Fibroblast of mammary gland (primary cell): ENCODE measurements at regions not wholly inside any gene's neighbourhood (a gene's known extent, or its start where the extent isn't known, plus 50 kb on each side); places are given as distances from the start of the nearest gene placed in this dataset.

Experiments
- DNase-seq: peaks from one replicate; pipeline ENCODE4 v3.0.0-alpha.2; 2010; ENCODE audit warnings: low read depth
- H3K4me3 ChIP-seq: 2 replicates; pipeline ENCODE4 v1.5.1; 2011; ENCODE audit warnings: low read depth, mild to moderate bottlenecking, low read length, moderate library complexity; ENCODE audit not compliant: control insufficient read depth
- TF ChIP-seq, protein P1 (sequence below): conservative IDR thresholded peaks from 2 replicates; pipeline ENCODE4 v1.5.1; 2011; ENCODE audit warnings: low read depth, low read length, inconsistent platforms; ENCODE audit not compliant: control insufficient read depth, insufficient read depth

DNA sequence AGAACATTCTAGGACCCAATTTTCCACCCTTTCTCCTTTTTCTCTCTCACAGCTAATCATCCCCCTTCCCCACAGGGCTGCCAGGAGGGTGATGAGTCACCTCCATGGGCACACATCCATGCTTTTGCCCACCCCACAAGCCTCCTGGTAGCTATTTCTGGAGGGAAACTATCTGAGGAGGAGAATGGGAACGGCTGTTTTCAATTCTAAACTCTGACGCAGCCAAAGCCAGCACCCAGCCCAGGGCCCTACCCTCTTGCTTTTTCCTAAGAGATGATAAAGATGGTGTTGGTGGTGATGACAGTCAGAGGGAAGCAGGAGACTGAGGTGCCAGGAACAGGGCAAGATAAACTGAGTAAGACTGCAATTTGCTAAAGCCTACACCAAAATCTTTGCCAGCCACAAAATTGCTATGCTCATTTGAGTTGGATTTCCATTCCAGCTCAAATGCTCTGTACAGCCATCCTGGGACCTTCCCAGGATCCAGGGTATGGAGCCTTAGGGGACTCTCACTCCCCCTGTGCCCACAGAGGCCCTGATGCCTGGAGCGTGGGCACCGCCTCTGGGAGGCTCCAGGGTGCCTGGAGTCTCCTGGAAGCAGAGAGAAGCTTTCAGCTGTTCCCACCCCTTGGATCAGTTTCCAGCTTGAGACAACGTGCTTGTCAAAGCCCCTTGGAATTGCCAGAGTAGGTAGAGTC, 62.0 kb upstream of the FZD7 start:
- DNase-seq = peak; percentile 61
- no peak overlapping the region for H3K4me3 ChIP-seq
- TF ChIP-seq, protein P1, sequence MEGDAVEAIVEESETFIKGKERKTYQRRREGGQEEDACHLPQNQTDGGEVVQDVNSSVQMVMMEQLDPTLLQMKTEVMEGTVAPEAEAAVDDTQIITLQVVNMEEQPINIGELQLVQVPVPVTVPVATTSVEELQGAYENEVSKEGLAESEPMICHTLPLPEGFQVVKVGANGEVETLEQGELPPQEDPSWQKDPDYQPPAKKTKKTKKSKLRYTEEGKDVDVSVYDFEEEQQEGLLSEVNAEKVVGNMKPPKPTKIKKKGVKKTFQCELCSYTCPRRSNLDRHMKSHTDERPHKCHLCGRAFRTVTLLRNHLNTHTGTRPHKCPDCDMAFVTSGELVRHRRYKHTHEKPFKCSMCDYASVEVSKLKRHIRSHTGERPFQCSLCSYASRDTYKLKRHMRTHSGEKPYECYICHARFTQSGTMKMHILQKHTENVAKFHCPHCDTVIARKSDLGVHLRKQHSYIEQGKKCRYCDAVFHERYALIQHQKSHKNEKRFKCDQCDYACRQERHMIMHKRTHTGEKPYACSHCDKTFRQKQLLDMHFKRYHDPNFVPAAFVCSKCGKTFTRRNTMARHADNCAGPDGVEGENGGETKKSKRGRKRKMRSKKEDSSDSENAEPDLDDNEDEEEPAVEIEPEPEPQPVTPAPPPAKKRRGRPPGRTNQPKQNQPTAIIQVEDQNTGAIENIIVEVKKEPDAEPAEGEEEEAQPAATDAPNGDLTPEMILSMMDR = no peak

DNA sequence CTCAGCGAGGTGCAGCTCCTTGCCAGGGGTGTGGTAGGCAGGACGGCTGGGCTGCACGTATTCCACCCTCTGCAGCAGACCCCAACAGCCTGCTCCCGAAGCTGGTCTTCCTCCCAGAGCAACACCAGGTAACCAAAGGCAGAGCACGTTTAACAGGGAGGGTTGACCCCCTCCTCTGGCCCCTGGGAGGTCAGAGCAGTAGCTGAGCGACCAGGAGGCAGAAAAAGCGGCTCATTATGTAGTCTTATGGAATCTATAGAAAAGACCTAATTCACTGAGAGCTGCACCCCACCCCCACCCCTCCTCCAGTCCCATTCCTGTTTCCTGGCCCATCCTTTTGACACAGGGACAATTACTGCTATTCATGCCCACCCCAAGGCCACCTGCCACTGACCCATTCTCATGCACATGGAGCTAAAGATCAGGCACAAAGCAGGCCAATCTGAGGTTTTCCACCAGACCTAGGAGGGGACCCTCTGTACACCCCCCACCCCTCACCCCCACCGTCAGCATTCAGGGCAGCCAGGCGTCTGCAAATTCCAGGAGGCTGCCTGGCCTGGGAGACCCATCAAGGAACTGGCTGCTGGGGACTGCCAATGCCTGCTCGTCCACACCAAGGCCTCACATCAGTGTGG, 60.9 kb upstream of the FZD7 start:
- no peak for DNase-seq
- H3K4me3 ChIP-seq = no peak overlapping the region
- TF ChIP-seq, protein P1 = no peak

- TF ChIP-seq, protein P1 = no peak
- DNase-seq = no peak
- H3K4me3 ChIP-seq = no peak overlapping the region
Measured at GRCh38 chr2:201973305-201973928, 60.2 kb upstream of the FZD7 start.

DNA sequence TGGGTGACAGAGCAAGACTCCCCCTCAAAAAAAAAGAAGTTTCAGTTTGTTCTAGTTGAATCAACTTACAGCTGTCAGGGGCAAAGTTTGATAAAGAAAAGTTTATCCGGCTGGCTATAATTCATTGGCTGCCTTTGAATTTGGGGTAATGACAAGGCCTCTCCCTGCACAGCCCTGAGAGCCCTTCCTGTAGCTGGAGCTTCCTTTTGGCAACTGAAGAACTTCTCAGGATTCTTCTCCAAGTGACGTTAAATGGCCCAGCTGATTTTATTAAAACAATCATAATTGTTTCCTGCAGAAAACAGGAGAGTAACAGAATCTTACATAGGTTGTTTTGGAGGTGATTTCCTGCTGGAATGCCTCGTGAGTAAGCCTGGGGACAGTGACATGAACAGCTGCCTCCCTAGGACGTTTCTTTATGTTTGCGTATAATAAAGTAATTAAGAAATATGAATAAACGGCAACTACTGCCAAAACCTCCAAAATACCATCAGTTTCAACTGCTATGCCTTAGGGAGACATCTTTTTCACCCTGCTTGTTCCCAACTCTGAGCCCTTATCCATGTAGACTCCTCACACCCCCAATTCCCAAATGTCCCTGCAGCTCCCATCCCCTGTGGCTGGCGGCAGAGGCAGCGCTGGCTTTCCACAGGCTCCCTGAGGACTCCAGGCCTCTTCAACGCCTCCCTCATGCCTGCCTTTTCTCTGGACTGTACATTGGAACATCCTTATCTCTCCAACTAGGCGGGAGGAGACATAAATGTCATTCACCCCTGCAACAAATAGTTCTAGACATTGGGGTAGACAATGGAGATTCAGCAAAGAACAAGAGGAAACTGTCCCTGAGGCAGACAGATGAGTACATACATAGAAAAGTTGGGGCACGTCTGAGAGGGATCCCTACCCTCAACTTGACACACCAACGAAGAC, 59.2 kb upstream of the FZD7 start:
- DNase-seq = no peak
- TF ChIP-seq, protein P1 = no peak

DNA sequence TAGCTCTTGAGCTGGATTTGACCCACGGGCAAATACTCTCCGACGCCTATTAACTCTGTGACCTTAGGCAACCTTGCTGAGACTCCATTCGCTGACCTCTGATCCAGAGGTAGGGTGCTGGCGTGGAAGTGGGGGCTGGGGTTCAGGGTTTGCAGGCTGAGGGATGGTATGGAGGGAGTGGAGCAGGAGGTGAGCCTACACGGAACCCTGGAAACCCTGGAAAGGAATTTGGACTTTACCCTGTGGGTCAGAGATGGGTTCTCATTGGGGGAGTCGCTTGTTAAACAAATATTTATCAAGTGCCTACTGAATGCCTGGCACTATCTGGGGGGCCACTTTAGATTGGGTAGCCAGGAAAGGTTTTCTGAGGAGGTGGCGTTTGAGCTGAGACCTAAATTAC, 58.2 kb upstream of the FZD7 start:
- H3K4me3 ChIP-seq = no peak overlapping the region
- TF ChIP-seq, protein P1 = no peak
- no peak for DNase-seq

More for the DNA sequence above, 59.2 kb upstream of the FZD7 start:
- H3K4me3 ChIP-seq = no peak overlapping the region

DNA sequence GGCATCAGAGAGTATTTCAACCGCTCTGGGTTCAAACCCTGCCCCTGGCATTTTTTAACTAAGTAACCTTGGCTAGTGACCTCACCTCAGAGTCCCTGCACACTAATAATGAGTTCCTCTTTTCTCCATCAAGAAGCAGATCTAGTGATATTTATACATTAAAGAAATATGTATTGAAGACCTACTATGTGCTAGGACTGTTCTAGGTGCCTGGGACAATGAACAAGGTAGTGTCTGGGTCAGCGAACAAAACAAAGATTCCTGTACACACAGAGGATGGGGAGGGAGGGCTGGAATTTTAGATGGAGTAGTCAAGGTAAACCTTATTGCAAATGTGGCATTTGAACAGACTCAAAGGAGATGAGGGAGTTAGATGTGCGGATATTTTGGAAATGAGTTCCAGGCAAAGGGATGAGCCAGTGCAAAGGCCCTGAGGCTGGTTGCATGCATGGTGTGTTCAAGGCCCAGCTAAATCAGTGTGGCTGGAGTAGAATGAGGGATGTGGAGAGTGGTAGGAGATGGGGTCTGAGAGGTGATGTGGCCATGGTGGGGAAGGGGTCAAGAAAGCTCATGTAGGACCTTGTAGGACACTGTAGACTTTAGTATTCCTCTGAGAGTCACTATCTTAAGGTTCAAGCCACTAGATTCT, 57.6 kb upstream of the FZD7 start:
- TF ChIP-seq, protein P1 = no peak
- no peak overlapping the region for H3K4me3 ChIP-seq

More for the DNA sequence above, 57.6 kb upstream of the FZD7 start:
- no peak for DNase-seq
